ENCODE measurements at regions not wholly inside any gene's neighbourhood (a gene's known extent, or its start where the extent isn't known, plus 50 kb on each side); places are given as distances from the start of the nearest gene placed in this dataset.

DNA sequence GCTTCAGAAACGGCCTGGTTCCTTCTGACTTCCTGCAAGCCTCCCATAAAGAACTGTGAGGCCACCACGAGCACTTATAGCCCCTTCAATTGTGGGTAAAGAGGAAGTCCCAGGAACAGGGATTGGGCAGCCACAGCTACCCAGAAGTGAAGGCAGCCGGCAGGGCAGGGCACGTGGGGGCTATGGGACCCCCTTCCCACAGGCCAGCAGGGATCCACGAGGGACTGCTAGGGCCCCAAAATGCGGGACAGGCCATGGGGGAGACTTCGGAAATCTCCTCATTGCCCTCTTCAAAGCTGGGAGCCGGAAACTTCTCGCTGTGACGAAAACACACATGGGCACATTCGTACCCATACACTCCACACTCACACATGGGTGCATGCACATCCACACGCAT is 196.1 kb upstream of the SALL3 start:
- Mint-ChIP-seq H3K4me3 (no peak overlapping the region), H3K27me3 (ENCODE audit: low read depth in 3 of 3) (peaks cover 0 to 3% (median 1%) of the 10 kb centered on the region in 3 donors), H3K4me1 (no peaks in the 10 kb centered on the region), H3K9me3 (peaks cover 0 to 4% (median 0%) of the 10 kb centered on the region in 7 donors), H3K27ac (peak overlapping the region in 1 of 7 donors; percentile 15), H3K36me3 (no peaks in the 10 kb centered on the region)
- no peaks in the 10 kb centered on the region for H4K20me1 ChIP-seq (ENCODE audit: insufficient read depth, low read length)
- TF ChIP-seq, protein P1, sequence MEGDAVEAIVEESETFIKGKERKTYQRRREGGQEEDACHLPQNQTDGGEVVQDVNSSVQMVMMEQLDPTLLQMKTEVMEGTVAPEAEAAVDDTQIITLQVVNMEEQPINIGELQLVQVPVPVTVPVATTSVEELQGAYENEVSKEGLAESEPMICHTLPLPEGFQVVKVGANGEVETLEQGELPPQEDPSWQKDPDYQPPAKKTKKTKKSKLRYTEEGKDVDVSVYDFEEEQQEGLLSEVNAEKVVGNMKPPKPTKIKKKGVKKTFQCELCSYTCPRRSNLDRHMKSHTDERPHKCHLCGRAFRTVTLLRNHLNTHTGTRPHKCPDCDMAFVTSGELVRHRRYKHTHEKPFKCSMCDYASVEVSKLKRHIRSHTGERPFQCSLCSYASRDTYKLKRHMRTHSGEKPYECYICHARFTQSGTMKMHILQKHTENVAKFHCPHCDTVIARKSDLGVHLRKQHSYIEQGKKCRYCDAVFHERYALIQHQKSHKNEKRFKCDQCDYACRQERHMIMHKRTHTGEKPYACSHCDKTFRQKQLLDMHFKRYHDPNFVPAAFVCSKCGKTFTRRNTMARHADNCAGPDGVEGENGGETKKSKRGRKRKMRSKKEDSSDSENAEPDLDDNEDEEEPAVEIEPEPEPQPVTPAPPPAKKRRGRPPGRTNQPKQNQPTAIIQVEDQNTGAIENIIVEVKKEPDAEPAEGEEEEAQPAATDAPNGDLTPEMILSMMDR (IDR thresholded peaks at IDR 0.05) = no peak
- intact Hi-C loops (cut with micrococcal nuclease) = no loop called here
- H3K36me3 ChIP-seq (replicated peaks in 1 of 2; ENCODE audit: control insufficient read depth in 1 of 2, insufficient read depth in 2 of 2, low read length in 2 of 2) = no peaks in the 10 kb centered on the region
- no peaks in the 10 kb centered on the region for H3K27me3 ChIP-seq (ENCODE audit: control insufficient read depth in 2 of 2, insufficient read depth in 2 of 2, low read length in 2 of 2)
- H3K79me2 ChIP-seq (ENCODE audit: insufficient read depth, low read length) = no peaks in the 10 kb centered on the region
- H3K4me2 ChIP-seq (replicated peaks; ENCODE audit: extremely low read depth, low read length, poor library complexity, severe bottlenecking) = no peak overlapping the region
- H2AFZ ChIP-seq (ENCODE audit: insufficient read depth, low read depth, low read length, poor library complexity, severe bottlenecking) = no peak overlapping the region
- H3K9ac ChIP-seq (ENCODE audit: insufficient read depth, low read length, poor library complexity, severe bottlenecking) = no peak overlapping the region
- 62% methylated on average over 10 of the region's 12 CpGs for whole genome bisulfite sequencing (ENCODE audit: insufficient coverage)
- no peak overlapping the region for H3K27ac ChIP-seq (ENCODE audit: low read depth in 1 of 2, low read length in 2 of 2)
- no peaks in the 10 kb centered on the region for H3K4me1 ChIP-seq (ENCODE audit: control insufficient read depth in 1 of 2, insufficient read depth in 2 of 2, low read length in 2 of 2)
- H3K9me3 ChIP-seq (replicated peaks in 1 of 2; ENCODE audit: control insufficient read depth in 1 of 2, insufficient read depth in 1 of 2, low read length in 2 of 2) = no peaks in the 10 kb centered on the region
- DNase-seq = no peak
- no peak overlapping the region for H3K4me3 ChIP-seq (replicated peaks in 1 of 3; ENCODE audit: low read depth in 2 of 3, low read length in 3 of 3)

- Histone ChIP-seq H3K27ac (ENCODE audit: low read depth in 1 of 2, low read length in 2 of 2) (no peak overlapping the region), H4K20me1 (ENCODE audit: insufficient read depth, low read length) (no peaks in the 10 kb centered on the region), H3K9me3 (replicated peaks in 1 of 2; ENCODE audit: control insufficient read depth in 1 of 2, insufficient read depth in 1 of 2, low read length in 2 of 2) (no peaks in the 10 kb centered on the region), H3K27me3 (ENCODE audit: control insufficient read depth in 2 of 2, insufficient read depth in 2 of 2, low read length in 2 of 2) (no peaks in the 10 kb centered on the region), H3K36me3 (replicated peaks in 1 of 2; ENCODE audit: control insufficient read depth in 1 of 2, insufficient read depth in 2 of 2, low read length in 2 of 2) (no peaks in the 10 kb centered on the region), H2AFZ (ENCODE audit: insufficient read depth, low read depth, low read length, poor library complexity, severe bottlenecking) (no peak overlapping the region), H3K4me2 (replicated peaks; ENCODE audit: extremely low read depth, low read length, poor library complexity, severe bottlenecking) (no peak overlapping the region), H3K79me2 (ENCODE audit: insufficient read depth, low read length) (no peaks in the 10 kb centered on the region), H3K9ac (ENCODE audit: insufficient read depth, low read length, poor library complexity, severe bottlenecking) (no peak overlapping the region), H3K4me3 (replicated peaks in 1 of 3; ENCODE audit: low read depth in 2 of 3, low read length in 3 of 3) (no peak overlapping the region), H3K4me1 (ENCODE audit: control insufficient read depth in 1 of 2, insufficient read depth in 2 of 2, low read length in 2 of 2) (no peaks in the 10 kb centered on the region)
- H3K4me3 Mint-ChIP-seq = no peak overlapping the region
- intact Hi-C loops (cut with micrococcal nuclease) = no loop called here
- TF ChIP-seq, protein P1 (IDR thresholded peaks at IDR 0.05) = no peak
- H3K27ac Mint-ChIP-seq = no peak overlapping the region
- H3K27me3 Mint-ChIP-seq (ENCODE audit: low read depth in 3 of 3) = peaks cover 0 to 5% (median 0%) of the 10 kb centered on the region in 3 donors
- no peak for DNase-seq
- no peaks in the 10 kb centered on the region for H3K4me1 Mint-ChIP-seq
- H3K9me3 Mint-ChIP-seq = peaks cover 0 to 4% (median 0%) of the 10 kb centered on the region in 7 donors
- no CpG with 5 or more reads among the region's 5 CpGs for WGBS (ENCODE audit: insufficient coverage)
- no peaks in the 10 kb centered on the region for H3K36me3 Mint-ChIP-seq
Measured at GRCh38 chr18:78784861-78785260, 194.8 kb upstream of the SALL3 start.
